LHCN-M2 (cell line): ENCODE measurements at regions not wholly inside any gene's neighbourhood (a gene's known extent, or its start where the extent isn't known, plus 50 kb on each side); places are given as distances from the start of the nearest gene placed in this dataset.

Source experiments
- DNase-seq: peaks from one replicate; pipeline ENCODE4 v3.0.0-alpha.2; 2012; ENCODE audit warnings: low read depth

- no peak for DNase-seq
These were observed 133.9 kb upstream of the MYLIP start for GRCh38 chr6:15994814-15995459.

DNA sequence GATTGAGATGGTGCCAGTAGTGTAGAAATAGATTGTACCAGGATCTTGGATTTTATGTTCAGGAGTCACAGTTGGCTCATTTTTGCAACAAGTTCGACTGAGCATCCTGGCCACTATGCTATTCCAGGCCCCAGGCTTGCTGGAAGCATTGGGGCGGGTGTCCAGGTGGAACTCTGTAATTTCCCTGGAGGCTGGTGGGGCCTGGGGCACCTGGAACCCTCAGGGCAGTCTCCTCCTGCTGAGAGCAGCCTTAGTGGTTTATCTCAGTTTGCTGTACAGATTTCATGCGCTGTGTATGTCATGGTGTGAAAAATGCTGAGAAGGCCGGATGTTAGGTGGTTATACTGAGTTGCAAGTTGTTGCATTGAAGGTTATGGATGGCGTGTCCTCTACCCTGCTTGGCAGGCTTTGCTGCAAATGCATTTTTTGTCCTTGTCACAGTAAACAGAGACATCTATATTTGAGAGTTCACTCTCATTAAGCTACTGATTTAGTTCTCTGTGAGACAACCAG lies 135.1 kb upstream of the MYLIP start:
- DNase-seq, result no peak

DNA sequence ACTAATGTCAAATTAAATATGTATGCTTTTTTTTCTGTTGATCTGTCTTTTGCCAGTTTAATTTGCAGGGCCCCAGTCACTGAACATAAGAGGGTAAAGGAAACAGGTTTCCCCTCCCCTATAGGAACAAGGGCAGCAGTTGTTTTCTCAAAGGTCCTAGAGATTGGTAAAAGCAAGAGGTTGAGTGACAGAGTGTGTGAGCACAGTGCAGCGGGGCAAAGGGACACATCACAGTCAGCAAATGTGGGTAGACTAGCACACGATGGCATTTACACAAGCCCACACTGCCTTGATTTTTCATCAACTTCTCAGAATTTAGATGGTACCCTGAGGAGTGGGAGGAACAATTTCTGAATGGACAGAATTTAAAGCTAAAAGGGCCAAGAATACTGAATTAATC lies 138.7 kb upstream of the MYLIP start:
- no peak for DNase-seq

GRCh38 chr6:15989397-15989796 lies 139.5 kb upstream of the MYLIP start:
- DNase-seq, result no peak

GRCh38 chr6:15987569-15987968 lies 141.3 kb upstream of the MYLIP start:
- peak; percentile 12 for DNase-seq

- no peak for DNase-seq
These were observed 142.8 kb upstream of the MYLIP start for GRCh38 chr6:15986027-15986629.

- DNase-seq, result no peak
These were observed 143.4 kb upstream of the MYLIP start for GRCh38 chr6:15985379-15985959.

DNA sequence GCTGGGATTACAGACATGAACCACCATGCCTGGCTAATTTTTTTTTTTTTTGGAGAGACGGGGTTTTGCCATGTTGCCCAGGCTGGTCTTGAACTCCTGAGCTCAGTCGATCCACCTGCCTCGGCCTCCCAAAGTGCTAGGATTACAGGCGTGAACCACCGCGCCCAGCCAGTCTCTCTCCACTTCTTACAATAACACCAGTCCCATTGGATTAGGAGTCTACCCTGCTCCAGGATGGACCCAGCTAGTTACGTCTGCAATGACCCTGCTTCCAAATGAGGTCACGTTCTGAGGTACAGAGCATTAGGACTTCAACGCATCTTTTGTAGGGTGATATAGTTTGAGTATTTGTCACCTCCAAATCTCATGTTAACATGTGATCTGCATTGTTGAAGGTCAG lies 146.9 kb upstream of the MYLIP start:
- no peak for DNase-seq

GRCh38 chr6:15980801-15981200 lies 148.1 kb upstream of the MYLIP start:
- DNase-seq, result no peak

DNA sequence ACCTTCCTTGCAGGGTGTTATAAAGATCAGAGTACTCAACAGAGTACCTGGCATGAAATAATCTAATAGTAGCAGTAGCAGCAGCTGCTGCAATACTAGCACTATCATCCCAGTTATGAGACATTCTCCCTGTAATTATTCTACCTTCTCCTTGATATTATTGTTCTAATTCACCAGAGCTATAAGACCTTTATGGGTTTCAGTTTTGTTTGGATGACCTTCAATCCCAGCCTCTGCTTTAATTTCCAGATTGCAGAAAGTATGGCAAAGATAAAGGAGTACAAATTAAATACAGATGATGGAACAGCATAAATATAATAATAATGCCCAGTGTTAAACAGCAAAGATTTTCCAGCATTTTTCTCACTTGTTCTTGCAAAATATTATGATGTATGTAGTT lies 150.5 kb upstream of the MYLIP start:
- no peak for DNase-seq

DNA sequence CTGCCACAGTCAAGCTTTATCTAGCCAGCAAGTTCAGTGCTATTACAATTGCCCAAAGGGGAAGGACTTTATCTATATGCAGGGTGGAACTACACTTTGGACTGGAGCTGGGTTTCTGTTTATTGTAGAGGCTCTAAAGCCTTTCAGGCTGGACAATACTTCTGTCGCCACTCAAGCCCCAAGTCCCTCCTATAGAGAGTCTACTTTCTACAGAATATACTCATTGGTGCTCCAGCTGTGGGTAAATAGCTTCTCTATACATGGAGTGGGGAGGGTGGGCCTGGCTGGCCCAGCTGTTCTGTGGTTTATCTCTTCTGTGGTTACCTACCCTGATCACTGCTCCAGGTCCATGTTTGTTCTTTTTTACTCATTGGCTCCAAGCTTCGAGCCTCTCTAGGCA lies 151.8 kb upstream of the MYLIP start:
- DNase-seq, result no peak

- DNase-seq, result no peak
These were observed 154.1 kb upstream of the MYLIP start for GRCh38 chr6:15974817-15975216.

DNA sequence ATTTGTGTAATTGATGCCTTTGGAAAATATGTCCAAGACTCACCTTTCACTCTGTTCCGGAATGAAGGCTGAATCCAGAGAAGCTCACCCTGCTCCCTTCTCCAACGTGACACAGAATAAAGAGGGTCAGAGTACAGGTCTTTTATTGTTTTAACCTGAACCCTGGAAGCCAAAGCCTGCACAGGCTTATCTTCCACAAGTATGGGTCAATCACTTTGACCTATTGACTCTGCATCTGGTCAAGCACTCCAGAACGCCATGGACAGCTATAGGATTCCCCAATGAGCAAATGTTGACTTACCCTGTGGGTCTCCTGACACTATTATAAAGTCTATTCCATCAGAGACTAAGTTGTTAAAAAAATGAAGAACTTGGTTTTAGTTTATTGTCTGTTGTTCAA lies 158.4 kb upstream of the MYLIP start:
- DNase-seq, result no peak

DNA sequence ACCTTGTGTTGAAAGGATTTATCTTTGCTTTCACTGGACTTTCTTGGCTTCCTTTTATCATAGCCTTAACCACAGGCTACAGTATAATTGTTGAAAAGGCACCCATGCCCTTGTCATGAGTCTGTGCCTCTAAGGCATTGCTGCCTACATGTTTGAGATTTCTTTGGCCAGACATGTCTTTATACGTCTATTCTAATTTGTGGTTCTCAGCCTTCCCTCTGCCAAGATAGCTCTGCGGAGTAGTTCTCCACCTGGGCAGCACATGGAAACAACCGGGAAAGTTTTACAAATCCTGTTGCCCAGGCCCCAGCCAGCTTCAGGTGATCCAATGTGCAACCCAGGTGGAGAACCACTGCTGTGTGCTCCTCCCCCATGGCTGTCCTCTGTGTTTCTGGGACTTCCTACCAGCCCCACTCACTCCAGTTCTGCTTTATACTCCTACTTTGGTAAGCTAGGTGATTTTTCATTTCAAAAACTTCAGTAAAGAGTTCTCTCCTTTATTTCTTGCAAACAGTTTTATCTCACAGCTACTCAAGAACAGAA lies 159.6 kb upstream of the MYLIP start:
- DNase-seq, result no peak

DNA sequence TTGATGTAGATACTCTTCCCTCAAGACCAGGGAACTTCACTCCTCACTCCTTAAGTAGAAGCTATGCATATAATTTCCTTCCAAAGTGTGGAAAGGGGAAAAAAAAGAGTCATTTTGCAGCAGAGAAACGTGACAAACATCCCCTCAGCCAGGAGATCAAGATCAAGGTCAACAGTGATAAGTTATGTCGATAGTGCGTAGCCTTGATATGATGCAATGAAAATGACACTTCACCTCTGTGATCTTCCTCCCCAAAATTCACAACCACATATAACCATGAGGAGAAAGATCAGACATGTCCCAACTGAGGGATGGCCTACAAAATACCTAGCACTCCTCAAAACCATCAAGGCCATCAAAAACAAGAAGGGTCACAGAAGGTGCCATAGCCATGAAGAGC lies 160.4 kb upstream of the MYLIP start:
- DNase-seq, result no peak

DNA sequence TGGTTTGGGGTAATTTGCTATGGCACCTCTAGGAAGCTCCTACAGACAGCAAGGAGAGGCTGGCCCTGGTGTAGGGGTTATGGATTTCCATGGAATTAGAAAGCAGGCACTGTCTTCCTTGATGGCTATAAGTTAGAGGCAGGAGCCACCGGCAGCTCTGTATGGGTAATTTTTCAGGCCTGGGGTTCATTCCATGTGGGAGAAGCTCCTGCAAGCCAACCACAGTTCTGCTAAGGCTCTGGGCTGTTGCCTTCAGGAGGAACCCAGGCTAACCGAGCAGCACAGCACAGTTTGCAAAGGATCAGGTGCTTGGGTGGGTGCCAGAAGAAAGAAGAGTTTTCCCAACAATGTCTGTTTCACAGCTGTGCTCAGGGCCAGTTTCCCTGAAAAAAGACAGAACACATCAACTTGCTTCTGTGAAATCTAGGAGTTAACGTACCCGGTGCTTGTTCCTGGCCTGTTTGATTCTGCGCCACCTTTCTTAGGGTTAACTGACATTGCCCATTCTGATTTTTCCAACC lies 162.8 kb upstream of the MYLIP start:
- DNase-seq, result no peak

- peak; percentile 80 for DNase-seq
These were observed 166.5 kb upstream of the MYLIP start for GRCh38 chr6:15962449-15962764.

DNA sequence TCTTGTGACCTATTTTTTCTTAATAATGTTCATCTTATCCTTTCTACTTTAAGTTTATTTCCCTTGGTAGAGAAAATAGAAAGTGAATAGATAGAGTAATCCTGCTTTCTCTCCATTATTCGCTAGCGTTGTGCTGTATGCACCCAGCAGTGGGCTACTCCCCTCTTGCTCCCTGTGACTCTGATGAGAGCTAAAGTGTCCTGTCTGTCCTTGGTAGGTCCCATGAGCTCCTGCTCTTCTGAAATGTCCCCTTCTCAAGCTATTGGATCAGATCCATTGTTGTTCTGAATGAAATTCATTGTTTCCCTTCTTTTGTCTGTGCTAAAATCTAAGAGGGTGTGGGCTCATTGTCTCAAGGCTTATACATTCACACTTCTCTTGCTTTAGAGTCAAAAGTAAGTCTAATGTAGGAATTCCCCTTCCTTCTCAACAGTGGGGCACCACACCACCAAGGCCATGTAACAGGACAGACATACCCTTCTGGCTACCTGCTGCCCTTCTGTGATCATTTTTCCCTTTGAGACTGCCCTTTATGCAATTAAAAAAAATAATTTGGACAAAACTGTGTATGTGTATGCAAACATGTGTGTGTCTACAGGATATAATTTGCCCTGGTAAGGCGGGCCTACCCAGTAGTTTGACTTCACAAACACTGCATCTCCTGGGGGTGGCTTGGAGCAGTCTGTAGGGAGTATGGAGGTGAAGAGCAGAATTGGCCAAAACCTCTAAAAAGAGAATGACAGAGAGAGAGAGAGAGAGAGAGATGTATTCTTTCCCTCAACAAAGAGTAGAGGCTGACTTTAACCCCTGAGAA lies 167.0 kb upstream of the MYLIP start:
- DNase-seq, result no peak

GRCh38 chr6:15960740-15961634 lies 167.9 kb upstream of the MYLIP start:
- DNase-seq, result no peak

DNA sequence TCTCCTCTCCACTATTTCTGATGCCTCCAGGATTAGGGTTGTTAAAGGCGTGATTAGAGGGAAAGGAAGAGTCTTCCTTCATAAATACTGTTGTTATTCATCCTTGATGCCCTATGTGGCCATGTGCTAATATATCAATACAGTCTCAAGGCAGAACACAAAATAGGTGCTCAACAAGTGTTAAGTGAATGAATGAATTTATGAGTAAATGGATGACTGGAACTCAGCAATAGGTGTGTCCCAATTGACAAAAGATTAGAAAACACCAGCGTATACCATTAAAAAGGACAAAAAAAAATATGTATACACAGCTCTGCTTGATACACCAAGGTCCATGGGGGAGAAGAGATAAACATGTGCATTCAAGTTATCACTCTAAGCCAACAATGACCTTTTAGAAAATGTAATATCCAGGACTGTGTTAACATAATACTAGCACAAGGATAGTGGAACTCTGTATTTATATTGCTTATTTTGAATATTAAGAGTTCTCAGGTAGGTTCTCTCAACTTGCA lies 171.2 kb upstream of the MYLIP start:
- no peak for DNase-seq
